Middle frontal gyrus (tissue), 1 donor: ENCODE measurements at regions not wholly inside any gene's neighbourhood (a gene's known extent, or its start where the extent isn't known, plus 50 kb on each side); places are given as distances from the start of the nearest gene placed in this dataset.

Experiments used
- DNase-seq: peaks from one replicate; pipeline ENCODE4 v3.0.0-alpha.2; 2015; ENCODE audit warnings: low spot score; ENCODE audit errors: extremely low spot score

- DNase-seq: no peak
These were observed 465.3 kb upstream of the PTBP2 start for GRCh38 chr1:96256130-96256790.

- DNase-seq: no peak
These were observed 462.2 kb upstream of the PTBP2 start for GRCh38 chr1:96259399-96259798.

GRCh38 chr1:96281491-96281890 lies 440.1 kb upstream of the PTBP2 start:
- no peak for DNase-seq

- DNase-seq: no peak
These were observed 431.6 kb upstream of the PTBP2 start for GRCh38 chr1:96290033-96290432.

GRCh38 chr1:96290801-96291200 lies 430.8 kb upstream of the PTBP2 start:
- no peak for DNase-seq

GRCh38 chr1:96291468-96291867 lies 430.1 kb upstream of the PTBP2 start:
- DNase-seq: no peak

GRCh38 chr1:96292141-96292540 lies 429.4 kb upstream of the PTBP2 start:
- no peak for DNase-seq

GRCh38 chr1:96296991-96297390 lies 424.6 kb upstream of the PTBP2 start:
- DNase-seq: no peak

GRCh38 chr1:96306809-96307560 lies 414.6 kb upstream of the PTBP2 start:
- DNase-seq: no peak

GRCh38 chr1:96308314-96308713 lies 413.3 kb upstream of the PTBP2 start:
- DNase-seq: no peak

- DNase-seq: no peak
These were observed 411.8 kb upstream of the PTBP2 start for GRCh38 chr1:96309783-96310182.

GRCh38 chr1:96313216-96313615 lies 408.4 kb upstream of the PTBP2 start:
- no peak for DNase-seq

- no peak for DNase-seq
These were observed 392.5 kb upstream of the PTBP2 start for GRCh38 chr1:96329121-96329520.

- no peak for DNase-seq
These were observed 390.0 kb upstream of the PTBP2 start for GRCh38 chr1:96331596-96331995.

- DNase-seq: no peak
These were observed 387.9 kb upstream of the PTBP2 start for GRCh38 chr1:96333522-96334235.

- DNase-seq: no peak
These were observed 387.4 kb upstream of the PTBP2 start for GRCh38 chr1:96334236-96334557.

GRCh38 chr1:96338622-96339021 lies 383.0 kb upstream of the PTBP2 start:
- DNase-seq: no peak

- DNase-seq: no peak
These were observed 380.9 kb upstream of the PTBP2 start for GRCh38 chr1:96340686-96341085.

GRCh38 chr1:96346719-96347118 lies 374.9 kb upstream of the PTBP2 start:
- DNase-seq: no peak

- DNase-seq: no peak
These were observed 371.7 kb upstream of the PTBP2 start for GRCh38 chr1:96349896-96350295.

GRCh38 chr1:96352733-96353132 lies 368.9 kb upstream of the PTBP2 start:
- no peak for DNase-seq

- no peak for DNase-seq
These were observed 366.1 kb upstream of the PTBP2 start for GRCh38 chr1:96355521-96355920.

GRCh38 chr1:96355961-96356360 lies 365.6 kb upstream of the PTBP2 start:
- no peak for DNase-seq
